GM04503 (cell line): ENCODE measurements at regions not wholly inside any gene's neighbourhood (a gene's known extent, or its start where the extent isn't known, plus 50 kb on each side); places are given as distances from the start of the nearest gene placed in this dataset.
"Not testable (repeated sequence)": the region's sequence is repeated elsewhere in the genome, so short reads cannot be mapped to it uniquely, and the experiment has no call there.

Experiments used
- DNase-seq: peaks from one replicate; pipeline ENCODE4 v3.0.0-alpha.2; 2012; ENCODE audit warnings: low read depth

- DNase-seq, result no peak
Measured at GRCh38 chr11:110514967-110515366, 85.2 kb downstream of the FDX1 start.

GRCh38 chr11:110517381-110517780 lies 87.6 kb downstream of the FDX1 start:
- DNase-seq, result not testable (repeated sequence)

GRCh38 chr11:110518809-110519514 lies 89.2 kb downstream of the FDX1 start:
- DNase-seq, result peak; percentile 76

- peak; percentile 34 for DNase-seq
Measured at GRCh38 chr11:110519796-110520195, 90.0 kb downstream of the FDX1 start.

GRCh38 chr11:110522471-110522870 lies 92.7 kb downstream of the FDX1 start:
- DNase-seq, result no peak

- peak; percentile 81 for DNase-seq
Measured at GRCh38 chr11:110524238-110524637, 94.5 kb downstream of the FDX1 start.

GRCh38 chr11:110525883-110526282 lies 96.1 kb downstream of the FDX1 start:
- DNase-seq, result peak; percentile 68

GRCh38 chr11:110526323-110526722 lies 96.6 kb downstream of the FDX1 start:
- DNase-seq, result no peak
